ENCODE measurements at regions not wholly inside any gene's neighbourhood (a gene's known extent, or its start where the extent isn't known, plus 50 kb on each side); places are given as distances from the start of the nearest gene placed in this dataset.

- no peak for DNase-seq (ENCODE audit: low spot score)
- TF ChIP-seq YY1 (IDR thresholded peaks at IDR 0.05) = no peak
- no peak for TF ChIP-seq NR2F2 (IDR thresholded peaks at IDR 0.05)
- TF ChIP-seq JUND (IDR thresholded peaks at IDR 0.05) = no peak
- no peak for TF ChIP-seq FOXA2 (IDR thresholded peaks at IDR 0.05)
- TF ChIP-seq TAF1 (conservative IDR thresholded peaks at IDR 0.05) = no peak
- TF ChIP-seq HNF4G (IDR thresholded peaks at IDR 0.05) = no peak
- TF ChIP-seq ZBTB33 (IDR thresholded peaks at IDR 0.05) = no peak
- no peak for TF ChIP-seq GABPA (IDR thresholded peaks at IDR 0.05 in 1 of 2, conservative IDR thresholded peaks at IDR 0.05 in 1 of 2)
- no peak for TF ChIP-seq FOXA1 (IDR thresholded peaks at IDR 0.05)
- TF ChIP-seq EGR1 (IDR thresholded peaks at IDR 0.05; ENCODE audit: low read depth in 2 of 2) = no peak
- no peak for TF ChIP-seq CTCF (IDR thresholded peaks at IDR 0.05; ENCODE audit: low read depth, low read length, missing input control)
- TF ChIP-seq, protein P1, sequence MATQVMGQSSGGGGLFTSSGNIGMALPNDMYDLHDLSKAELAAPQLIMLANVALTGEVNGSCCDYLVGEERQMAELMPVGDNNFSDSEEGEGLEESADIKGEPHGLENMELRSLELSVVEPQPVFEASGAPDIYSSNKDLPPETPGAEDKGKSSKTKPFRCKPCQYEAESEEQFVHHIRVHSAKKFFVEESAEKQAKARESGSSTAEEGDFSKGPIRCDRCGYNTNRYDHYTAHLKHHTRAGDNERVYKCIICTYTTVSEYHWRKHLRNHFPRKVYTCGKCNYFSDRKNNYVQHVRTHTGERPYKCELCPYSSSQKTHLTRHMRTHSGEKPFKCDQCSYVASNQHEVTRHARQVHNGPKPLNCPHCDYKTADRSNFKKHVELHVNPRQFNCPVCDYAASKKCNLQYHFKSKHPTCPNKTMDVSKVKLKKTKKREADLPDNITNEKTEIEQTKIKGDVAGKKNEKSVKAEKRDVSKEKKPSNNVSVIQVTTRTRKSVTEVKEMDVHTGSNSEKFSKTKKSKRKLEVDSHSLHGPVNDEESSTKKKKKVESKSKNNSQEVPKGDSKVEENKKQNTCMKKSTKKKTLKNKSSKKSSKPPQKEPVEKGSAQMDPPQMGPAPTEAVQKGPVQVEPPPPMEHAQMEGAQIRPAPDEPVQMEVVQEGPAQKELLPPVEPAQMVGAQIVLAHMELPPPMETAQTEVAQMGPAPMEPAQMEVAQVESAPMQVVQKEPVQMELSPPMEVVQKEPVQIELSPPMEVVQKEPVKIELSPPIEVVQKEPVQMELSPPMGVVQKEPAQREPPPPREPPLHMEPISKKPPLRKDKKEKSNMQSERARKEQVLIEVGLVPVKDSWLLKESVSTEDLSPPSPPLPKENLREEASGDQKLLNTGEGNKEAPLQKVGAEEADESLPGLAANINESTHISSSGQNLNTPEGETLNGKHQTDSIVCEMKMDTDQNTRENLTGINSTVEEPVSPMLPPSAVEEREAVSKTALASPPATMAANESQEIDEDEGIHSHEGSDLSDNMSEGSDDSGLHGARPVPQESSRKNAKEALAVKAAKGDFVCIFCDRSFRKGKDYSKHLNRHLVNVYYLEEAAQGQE (IDR thresholded peaks at IDR 0.05) = no peak
- no peak for TF ChIP-seq ATF3 (IDR thresholded peaks at IDR 0.05)
- TF ChIP-seq RXRA (IDR thresholded peaks at IDR 0.05) = no peak
- TF ChIP-seq MAX (IDR thresholded peaks at IDR 0.05) = no peak
- no peak for TF ChIP-seq SP1 (IDR thresholded peaks at IDR 0.05)
- TF ChIP-seq HNF4A (conservative IDR thresholded peaks at IDR 0.05) = no peak
- no peak for TF ChIP-seq RAD21 (IDR thresholded peaks at IDR 0.05)
- Histone ChIP-seq H3K9ac (ENCODE audit: low read depth in 1 of 2, low read length in 2 of 2) (no peak overlapping the region), H3K36me3 (ENCODE audit: control insufficient read depth in 4 of 4, insufficient read depth in 3 of 4, low read depth in 1 of 4, low read length in 3 of 4) (peaks cover 0 to 5% (median 0%) of the 10 kb centered on the region in 4 donors), H3K27me3 (ENCODE audit: control insufficient read depth in 4 of 4, insufficient read depth in 4 of 4, low read length in 3 of 4) (no peaks in the 10 kb centered on the region), H3K9me3 (ENCODE audit: control insufficient read depth in 4 of 4, low read length in 3 of 4) (peaks cover 0 to 4% (median under 1%) of the 10 kb centered on the region in 4 donors), H3K4me3 (ENCODE audit: low read depth in 1 of 3, low read length in 3 of 3) (no peak overlapping the region), H3K4me1 (ENCODE audit: control insufficient read depth in 4 of 4, insufficient read depth in 4 of 4, low read length in 3 of 4) (peaks cover 0 to 3% (median 0%) of the 10 kb centered on the region in 4 donors), H3K27ac (ENCODE audit: low read depth in 1 of 2, low read length in 2 of 2) (no peak overlapping the region)
- 94% methylated on average over 22 of the region's 22 CpGs for WGBS
Observed at GRCh38 chr11:70495351-70496310, 97.3 kb downstream of the CTTN start.

All from liver (tissue), 8 donors.